ENCODE measurements at regions not wholly inside any gene's neighbourhood (a gene's known extent, or its start where the extent isn't known, plus 50 kb on each side); places are given as distances from the start of the nearest gene placed in this dataset.

DNA sequence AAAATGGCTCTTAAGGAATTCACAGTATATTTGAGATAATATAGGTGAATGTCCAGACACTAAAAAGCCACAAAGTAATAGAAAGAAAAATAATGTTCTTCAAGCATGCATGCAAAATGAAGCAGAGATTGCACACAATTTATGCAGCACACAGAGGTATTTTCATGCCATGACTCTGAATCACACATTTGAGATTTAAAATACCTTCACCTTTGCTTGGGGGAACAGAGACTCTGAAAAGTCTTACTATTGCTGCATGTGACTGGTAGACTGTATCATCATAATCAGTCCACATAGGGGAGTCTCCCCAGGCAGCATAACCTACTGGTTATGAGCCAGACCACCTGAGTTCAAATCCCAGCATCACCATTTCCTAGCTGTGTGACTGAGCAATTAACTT lies 96.2 kb downstream of the RCN1 start:
- TF ChIP-seq POLR2A (IDR thresholded peaks at IDR 0.05) (no peak), CTCF (IDR thresholded peaks at IDR 0.05 in 4 of 5, conservative IDR thresholded peaks at IDR 0.05 in 1 of 5) (no peak)

Data from gastrocnemius medialis (tissue), 4 donors.